HG03103 (cell line): ENCODE measurements at regions not wholly inside any gene's neighbourhood (a gene's known extent, or its start where the extent isn't known, plus 50 kb on each side); places are given as distances from the start of the nearest gene placed in this dataset.

Experiments used
- ATAC-seq: cut with Tn5 transposase; IDR thresholded peaks from one replicate; pipeline ENCODE4 v1.9.1; 2021; ENCODE audit warnings: low read depth; ENCODE audit not compliant: unreplicated experiment

- ATAC-seq, result no peak
These were observed 145.1 kb downstream of the SIPA1L2 start for GRCh38 chr1:232484856-232485255.

GRCh38 chr1:232483826-232484225 lies 146.1 kb downstream of the SIPA1L2 start:
- ATAC-seq, result no peak

DNA sequence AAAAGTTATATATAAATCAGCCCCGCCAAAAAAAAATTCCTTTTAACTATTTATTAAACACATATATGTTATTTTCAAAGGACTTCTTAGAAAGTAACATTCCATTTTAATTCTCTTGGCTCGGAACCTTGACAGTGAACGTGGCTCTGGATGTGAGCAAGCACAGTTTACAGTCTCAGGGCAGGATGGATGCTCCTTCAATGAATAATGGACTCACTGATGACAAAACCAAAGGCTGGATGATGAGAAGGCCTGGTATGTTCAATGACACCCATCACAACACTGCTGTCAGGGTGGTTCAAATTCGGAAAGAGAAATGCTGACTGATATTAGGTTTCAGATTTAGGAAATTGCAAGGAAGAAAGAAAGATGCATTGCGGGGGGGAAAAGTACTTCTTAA lies 148.8 kb downstream of the SIPA1L2 start:
- ATAC-seq, result no peak

DNA sequence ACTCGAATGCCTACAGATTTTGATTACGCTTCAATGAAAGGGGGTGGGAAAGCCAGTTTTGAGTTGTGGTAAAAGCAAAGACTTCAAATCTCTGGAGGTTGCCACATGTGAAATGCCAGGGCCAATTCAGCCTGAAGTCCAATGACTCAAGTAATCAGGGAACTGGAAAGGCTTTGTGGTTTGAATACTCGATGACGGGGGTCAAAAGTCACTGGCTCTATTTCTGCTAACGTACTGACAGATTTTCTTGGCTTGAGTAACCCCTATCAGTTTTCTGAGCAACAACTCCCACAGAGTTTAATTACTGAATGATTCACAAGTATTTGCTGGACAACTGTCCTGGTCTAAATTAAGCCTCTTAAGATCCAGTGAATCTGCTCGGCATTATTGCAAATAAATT lies 152.2 kb downstream of the SIPA1L2 start:
- ATAC-seq, result no peak

DNA sequence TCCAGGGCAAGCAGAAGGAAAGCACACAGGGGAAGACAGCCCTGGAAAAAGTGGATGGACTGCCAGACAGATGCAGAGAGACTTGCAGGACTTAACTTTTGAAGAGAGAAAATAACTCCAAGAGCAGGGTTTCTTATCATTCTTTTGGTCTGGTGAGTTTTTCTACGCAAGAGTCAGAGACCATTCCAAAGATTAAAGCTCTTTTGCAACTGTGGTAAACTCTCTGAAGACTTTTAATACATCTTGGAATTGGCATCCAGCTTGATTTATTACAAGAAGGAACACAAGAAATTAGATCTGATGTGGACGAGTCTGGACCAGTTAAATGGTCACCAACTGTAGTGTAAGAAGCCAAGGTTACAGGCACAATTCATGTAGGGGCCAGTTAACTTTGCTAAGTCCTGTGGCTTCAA lies 153.4 kb downstream of the SIPA1L2 start:
- no peak for ATAC-seq

DNA sequence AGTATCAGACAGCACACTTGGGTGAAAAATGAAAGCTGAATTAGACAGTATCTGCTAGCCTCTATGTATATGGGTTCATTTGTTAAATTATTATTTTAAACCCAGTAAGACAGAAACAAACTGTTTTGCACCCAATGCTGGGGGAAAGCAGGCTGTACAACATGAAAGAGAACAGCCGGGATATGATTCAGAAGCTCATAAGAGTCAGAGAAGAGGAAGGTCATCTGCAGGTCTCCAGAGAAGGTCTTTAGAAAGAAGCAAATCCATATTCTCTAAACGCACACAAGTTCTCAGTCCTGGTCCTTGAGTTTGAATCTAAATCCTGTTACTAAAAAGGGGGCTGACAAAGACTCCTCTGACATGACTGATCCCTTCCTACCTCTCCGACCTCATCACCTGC lies 155.1 kb downstream of the SIPA1L2 start:
- no peak for ATAC-seq

- no peak for ATAC-seq
These were observed 156.0 kb downstream of the SIPA1L2 start for GRCh38 chr1:232473900-232474299.

DNA sequence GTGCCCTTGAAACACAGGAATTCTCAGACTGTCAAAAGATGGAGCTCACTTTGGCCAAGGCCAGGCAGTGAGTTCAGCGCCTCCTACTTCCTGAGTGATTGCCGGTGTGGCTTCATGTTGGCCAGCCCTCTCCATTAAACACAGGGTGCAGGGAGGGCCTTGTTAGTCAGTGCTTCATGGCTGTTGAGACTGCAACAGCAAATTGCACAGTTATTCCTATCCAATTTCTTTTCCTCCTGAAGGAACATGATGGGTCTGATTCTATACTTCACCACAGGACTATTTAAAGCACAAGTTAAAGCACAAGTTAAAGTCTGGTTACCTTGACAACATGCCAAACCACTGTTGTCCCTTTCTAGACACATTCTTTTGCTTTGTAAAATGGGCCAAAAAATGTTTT lies 156.6 kb downstream of the SIPA1L2 start:
- ATAC-seq, result no peak

GRCh38 chr1:232472485-232473041 lies 157.4 kb downstream of the SIPA1L2 start:
- no peak for ATAC-seq

GRCh38 chr1:232471250-232471649 lies 158.7 kb downstream of the SIPA1L2 start:
- ATAC-seq, result no peak

DNA sequence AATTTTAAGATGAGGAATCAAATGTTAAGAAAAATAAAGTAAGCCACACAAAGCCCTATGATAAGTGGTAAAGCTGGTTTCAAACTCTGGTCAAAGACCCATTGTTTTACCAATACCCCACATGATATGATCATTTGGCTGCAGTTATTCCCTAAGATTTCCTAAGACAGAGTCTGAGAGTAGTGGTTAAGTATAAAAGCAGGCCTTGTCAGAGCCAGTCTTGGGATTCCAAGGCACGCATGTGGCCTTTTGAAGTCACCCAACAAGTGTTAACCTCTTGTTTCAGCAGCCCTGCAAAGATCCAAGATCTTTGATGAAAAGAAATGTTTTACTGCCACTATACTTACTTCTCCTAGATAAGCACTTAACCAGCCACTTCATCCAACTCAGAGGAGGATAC lies 159.2 kb downstream of the SIPA1L2 start:
- no peak for ATAC-seq

DNA sequence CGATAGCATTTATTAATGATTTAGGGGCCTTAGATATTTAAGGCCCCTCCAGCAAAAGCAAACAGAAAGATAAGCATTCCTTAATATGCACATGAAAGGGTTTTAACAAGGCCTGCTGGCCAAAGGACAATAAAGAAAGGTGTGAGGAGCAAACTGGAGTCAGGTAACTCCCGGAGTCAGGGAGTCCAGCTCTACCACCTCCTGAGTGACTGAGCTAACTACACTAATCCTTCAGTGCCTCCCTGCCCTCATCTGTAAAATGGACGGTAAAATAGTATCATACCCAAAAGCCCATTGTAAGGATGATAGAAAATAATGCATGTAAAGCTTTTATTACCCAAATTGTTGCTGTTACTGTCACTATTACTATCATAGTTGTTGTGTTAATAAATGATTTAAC lies 161.7 kb downstream of the SIPA1L2 start:
- ATAC-seq, result no peak

DNA sequence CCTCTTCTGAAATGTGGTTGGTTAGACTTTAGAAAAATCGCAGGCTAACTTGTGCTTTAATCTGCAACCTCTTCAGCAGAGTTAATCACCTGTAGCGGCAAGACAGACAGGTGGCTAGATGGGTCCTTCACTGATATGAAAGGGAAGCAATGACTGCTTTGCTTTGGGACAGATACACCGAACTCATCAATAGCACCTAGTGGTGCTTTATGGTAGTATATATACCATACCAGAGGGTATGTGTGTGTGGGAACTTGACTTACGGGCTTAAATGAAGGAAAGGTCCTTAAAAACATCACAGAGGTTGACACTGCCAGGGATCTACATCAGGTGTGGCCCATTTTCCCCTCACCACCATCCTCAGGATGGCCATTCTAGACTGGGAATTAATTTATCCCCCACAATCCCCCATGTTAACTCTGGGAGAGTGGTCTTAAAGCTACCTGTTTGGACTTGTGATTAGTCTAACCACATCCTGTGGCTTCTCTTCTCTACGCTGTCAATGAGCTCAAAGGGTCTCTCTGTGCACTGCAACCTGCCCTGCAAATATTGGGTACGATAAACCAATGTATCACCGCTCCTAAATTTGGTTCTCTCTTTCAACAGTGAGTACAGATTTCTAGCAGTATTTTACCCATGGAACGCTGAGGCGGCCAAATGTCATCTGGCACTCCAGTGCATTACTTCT lies 162.7 kb downstream of the SIPA1L2 start:
- no peak for ATAC-seq

DNA sequence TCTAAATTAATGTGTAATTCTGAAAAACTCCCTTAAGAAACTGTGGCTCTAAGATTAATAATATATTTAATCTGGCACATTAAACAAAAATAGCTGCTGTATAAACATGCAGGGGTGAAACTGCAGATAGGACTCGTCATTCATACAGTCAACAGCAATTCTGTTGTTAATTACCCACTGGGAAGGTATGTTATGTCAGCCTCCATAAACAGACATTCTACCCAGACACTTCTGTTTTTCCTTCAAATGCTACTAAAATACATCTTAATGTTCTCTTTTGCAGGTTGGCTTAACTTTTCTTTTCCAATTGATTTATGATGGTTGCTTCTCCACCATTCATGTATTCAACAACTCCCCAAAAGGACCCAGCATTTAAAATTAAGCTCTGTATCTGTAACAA lies 165.6 kb downstream of the SIPA1L2 start:
- ATAC-seq, result no peak

- no peak for ATAC-seq
These were observed 166.7 kb downstream of the SIPA1L2 start for GRCh38 chr1:232463225-232463624.

DNA sequence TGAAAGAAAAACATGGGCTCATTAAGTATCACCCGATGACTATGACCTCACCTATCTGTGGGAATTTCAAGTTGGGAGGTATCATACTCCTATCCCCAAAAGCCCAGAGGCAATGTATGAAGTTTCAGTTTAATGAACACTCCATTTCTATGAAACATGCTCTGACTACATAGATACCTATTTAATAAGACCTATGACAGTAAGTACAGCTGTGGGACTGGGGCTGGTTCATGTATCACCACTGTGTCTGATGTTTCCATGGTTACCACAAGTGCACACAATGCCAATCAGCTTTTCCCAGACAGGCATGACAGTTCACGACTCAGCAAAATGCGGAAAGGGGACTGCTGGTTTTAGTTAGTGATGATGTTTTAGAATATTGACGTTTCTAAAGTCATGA lies 167.7 kb downstream of the SIPA1L2 start:
- no peak for ATAC-seq

DNA sequence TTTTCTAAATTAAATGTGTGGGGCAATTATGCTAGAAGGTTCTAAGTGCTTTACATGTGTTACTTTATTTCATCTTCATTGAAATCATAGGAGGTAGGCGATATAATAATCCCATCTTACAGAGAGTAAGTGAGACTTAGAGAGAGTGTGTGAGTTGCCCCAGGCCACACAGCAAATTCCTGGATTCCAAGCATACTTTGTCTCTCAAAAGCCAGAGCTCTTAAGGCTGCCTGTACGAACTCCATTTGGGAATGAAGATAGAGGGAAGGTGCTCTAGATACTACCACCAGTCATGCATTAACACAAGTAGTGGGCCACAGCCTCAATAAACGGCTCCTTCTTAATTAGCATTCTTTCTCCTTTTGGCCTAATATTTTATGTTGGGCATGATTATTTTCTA lies 170.1 kb downstream of the SIPA1L2 start:
- no peak for ATAC-seq

DNA sequence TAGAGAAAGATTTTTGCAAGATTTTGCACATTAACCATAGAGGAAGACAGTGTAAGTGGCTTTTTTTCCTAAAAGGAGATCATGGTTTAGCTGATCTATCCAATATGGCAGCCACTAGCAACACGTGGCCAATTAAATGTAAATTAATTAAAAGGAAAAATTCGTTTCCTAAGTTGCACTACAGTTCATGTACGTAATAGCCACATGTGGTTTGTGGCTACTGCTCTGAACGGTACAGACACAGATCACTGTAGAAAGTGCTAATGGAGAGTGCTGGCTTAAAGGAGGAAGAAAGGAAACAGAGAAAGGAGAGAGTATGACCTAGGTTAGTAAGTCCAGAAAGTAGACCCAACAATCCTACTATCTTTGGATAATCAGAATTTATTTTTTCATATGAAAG lies 170.8 kb downstream of the SIPA1L2 start:
- no peak for ATAC-seq

GRCh38 chr1:232457595-232457994 lies 172.3 kb downstream of the SIPA1L2 start:
- ATAC-seq, result peak; percentile 85

DNA sequence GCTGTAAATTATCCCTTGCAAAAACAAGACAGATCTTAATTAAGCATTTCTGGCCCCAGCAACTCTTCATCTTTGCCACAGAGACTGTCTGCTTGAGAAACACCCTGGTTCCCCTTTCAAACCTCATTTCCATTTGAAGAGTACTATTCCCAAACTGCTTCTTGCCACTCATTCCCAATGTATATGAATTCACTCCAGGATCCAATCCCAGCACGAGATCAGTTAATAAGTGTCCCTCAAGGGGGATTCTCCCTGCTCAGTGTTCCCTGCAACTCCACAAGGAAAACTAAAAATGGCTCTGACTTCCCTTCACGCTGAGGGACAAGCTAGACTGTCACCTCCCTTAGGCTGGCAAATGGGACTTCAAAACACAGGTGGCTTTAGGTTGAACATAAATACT lies 173.2 kb downstream of the SIPA1L2 start:
- ATAC-seq, result no peak

- no peak for ATAC-seq
These were observed 175.6 kb downstream of the SIPA1L2 start for GRCh38 chr1:232454227-232454886.
